Motor neuron (in vitro differentiated cells): ENCODE measurements at regions not wholly inside any gene's neighbourhood (a gene's known extent, or its start where the extent isn't known, plus 50 kb on each side); places are given as distances from the start of the nearest gene placed in this dataset.

ENCODE experiments used
- ATAC-seq, 8 experiments: fragments of 200-7000 bp; cut with Tn5 transposase; replicated peaks in 6 of 8; 2 replicates each; pipeline ENCODE4 v1.8.0; 2021; ENCODE audit warnings: mild to moderate bottlenecking in 8 of 8, moderate library complexity in 8 of 8
- H3K27ac ChIP-seq, 2 donors: fragments of 250-450 bp; sonication (Bioruptor Pico); 2 replicates each; pipeline ENCODE4 v1.9.0; 2021; ENCODE audit warnings: antibody characterized with exemption in 2 of 2, mild to moderate bottlenecking in 2 of 2, moderate library complexity in 1 of 2
- H3K4me1 ChIP-seq, 2 donors: fragments of 250-450 bp; sonication (Bioruptor Pico); replicated peaks in 1 of 2; 2 replicates each; pipeline ENCODE4 v1.6.1; 2021; ENCODE audit warnings: antibody characterized with exemption in 2 of 2, mild to moderate bottlenecking in 2 of 2, moderate library complexity in 1 of 2
- H3K4me3 ChIP-seq, 5 donors: fragments of 250-450 bp; sonication (Bioruptor Pico); 2 replicates each; pipeline ENCODE4 v1.9.0; 2021; ENCODE audit warnings: antibody characterized with exemption in 5 of 5, mild to moderate bottlenecking in 5 of 5, moderate library complexity in 4 of 5
- WGBS, 10 experiments: fragments of 450-650 bp; shearing (Covaris generic); methylation state at CpG; one replicate each; pipeline ENCODE4 v1.0.0; 2022; 5-methylcytosine and 5-hydroxymethylcytosine counted together
- in situ Hi-C, 9 experiments: fragments of 400-800 bp; cut with MboI; loops; one replicate each; pipeline ENCODE4 v1.15.0; 2021; ENCODE audit warnings: low sequenced_read_pairs in 9 of 9, low pct_unique_long_range_greater_than_20kb in 2 of 9; ENCODE audit not compliant: unreplicated experiment in 9 of 9

DNA sequence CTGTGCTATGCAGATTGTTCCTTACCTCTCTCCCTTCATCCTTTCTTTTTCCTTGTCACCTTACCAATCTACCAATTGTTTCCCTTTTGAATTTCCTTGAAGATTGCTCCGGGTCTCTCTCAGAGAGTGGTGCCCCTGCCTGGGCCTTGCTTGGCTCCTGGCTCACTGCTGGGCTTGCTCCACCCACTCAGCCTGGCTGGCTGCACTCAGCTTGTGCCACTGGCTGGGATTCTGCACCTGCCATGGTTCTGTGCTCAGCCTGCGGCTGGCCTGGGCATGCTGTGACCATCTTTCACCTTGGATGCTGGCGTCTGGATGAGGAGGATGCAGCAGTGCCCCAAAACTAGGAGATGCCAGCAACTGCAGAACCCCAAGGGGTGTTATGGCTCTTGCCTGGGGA is 463.9 kb upstream of the CXADR start:
- H3K4me1 ChIP-seq: peaks cover 2 to 19% of the 10 kb centered on the region in 2 donors
- 58 to 100% (median 92%) methylated on average over 1 to 3 of the region's 3 CpGs; no CpG with 5 or more reads in 5 of the 10 experiments for WGBS, 10 experiments
- H3K4me3 ChIP-seq: no peak overlapping the region
- in situ Hi-C loops: no loop called here
- no peak for ATAC-seq
- no peak overlapping the region for H3K27ac ChIP-seq

DNA sequence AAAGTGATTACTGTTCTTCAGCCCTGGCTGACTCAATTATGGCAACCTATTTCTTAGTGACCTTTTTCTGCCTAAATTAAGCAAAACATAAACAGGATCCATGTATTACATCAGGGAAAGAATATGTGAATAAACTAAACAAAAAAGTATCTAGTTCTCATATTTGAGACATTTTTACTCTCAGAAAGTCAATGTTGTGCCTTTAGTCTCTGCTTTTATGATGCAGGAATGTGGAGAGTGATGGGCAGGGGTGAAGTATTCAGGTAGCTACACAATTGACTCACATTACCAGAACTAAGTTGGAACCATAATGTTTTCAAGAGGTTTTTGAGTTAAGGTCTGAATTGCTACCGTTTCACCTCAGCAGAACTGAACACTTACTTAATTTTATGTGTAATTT is 462.7 kb upstream of the CXADR start:
- Histone ChIP-seq H3K4me1 (peaks cover 2 to 19% of the 10 kb centered on the region in 2 donors), H3K27ac (no peak overlapping the region), H3K4me3 (no peak overlapping the region)
- ATAC-seq: no peak
- in situ Hi-C loops: no loop called here
- 0 to 64% (median 36%) methylated on average over 1 of the region's 1 CpG; no CpG with 5 or more reads in 3 of the 10 experiments for WGBS, 10 experiments

- ATAC-seq: no peak
- Histone ChIP-seq H3K4me3 (no peak overlapping the region), H3K27ac (no peak overlapping the region), H3K4me1 (peaks cover 2 to 19% of the 10 kb centered on the region in 2 donors)
- whole genome bisulfite sequencing, 10 experiments: 31 to 80% (median 68%) methylated on average over 1 to 2 of the region's 2 CpGs; no CpG with 5 or more reads in 1 of the 10 experiments
- in situ Hi-C loops: no loop called here
Observed at GRCh38 chr21:17050646-17051045, 462.2 kb upstream of the CXADR start.

GRCh38 chr21:17051054-17051453 is 461.8 kb upstream of the CXADR start:
- peak in 3 of 8 experiments; percentile 61 to 84 (median 62) for ATAC-seq
- Histone ChIP-seq H3K27ac (no peak overlapping the region), H3K4me1 (peaks cover 2 to 19% of the 10 kb centered on the region in 2 donors), H3K4me3 (no peak overlapping the region)
- WGBS, 10 experiments: 0 to 88% (median 63%) methylated on average over 1 to 3 of the region's 3 CpGs; no CpG with 5 or more reads in 2 of the 10 experiments
- in situ Hi-C loops: no loop called here

DNA sequence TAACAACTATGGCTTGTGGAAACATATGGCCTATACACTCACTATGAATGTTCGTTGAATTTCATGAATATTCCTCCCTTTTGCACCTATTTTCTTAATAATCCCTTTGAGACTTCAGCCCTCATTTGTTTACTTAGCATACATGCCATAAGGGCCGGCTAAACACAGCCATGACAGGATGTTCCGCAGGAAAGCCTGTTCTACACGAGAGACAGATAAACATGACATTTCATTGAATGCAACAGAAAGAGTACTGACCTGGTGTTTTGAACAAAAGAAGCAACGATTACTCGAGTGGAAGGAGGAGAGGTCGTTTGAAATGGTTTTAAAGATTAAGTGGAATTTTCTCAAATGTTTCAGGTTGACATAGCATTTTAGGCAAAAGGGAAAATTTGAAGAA is 459.5 kb upstream of the CXADR start:
- no peak for ATAC-seq
- 37 to 79% (median 61%) methylated on average over 3 to 7 of the region's 7 CpGs for WGBS, 10 experiments
- no peak overlapping the region for H3K27ac ChIP-seq
- no peak overlapping the region for H3K4me3 ChIP-seq
- H3K4me1 ChIP-seq: peaks cover 2 to 19% of the 10 kb centered on the region in 2 donors
- in situ Hi-C loops: no loop called here

DNA sequence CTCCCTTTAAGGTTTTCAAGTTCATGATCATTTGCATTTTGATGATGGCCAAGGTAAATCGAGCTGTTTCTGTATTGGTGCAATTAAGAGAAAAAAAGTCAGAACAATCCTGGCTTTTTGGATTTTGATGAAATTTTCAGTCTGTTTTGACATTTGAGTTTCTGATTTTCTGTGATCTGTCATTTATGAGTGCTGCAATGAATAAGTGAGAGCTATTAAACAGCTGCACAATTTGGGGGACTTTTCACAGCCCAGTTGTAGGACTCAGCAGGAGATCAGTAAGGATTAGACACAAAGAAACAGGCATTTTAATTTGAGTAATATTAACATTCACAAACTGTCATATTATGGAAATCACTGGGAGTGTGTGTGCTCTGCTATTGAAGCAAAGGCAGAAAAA is 452.9 kb upstream of the CXADR start:
- no peaks in the 10 kb centered on the region for H3K4me1 ChIP-seq
- no peak overlapping the region for H3K4me3 ChIP-seq
- H3K27ac ChIP-seq: no peak overlapping the region
- in situ Hi-C loops: no loop called here
- WGBS, 10 experiments: 0 to 91% (median 56%) methylated on average over 1 of the region's 1 CpG
- ATAC-seq: no peak

DNA sequence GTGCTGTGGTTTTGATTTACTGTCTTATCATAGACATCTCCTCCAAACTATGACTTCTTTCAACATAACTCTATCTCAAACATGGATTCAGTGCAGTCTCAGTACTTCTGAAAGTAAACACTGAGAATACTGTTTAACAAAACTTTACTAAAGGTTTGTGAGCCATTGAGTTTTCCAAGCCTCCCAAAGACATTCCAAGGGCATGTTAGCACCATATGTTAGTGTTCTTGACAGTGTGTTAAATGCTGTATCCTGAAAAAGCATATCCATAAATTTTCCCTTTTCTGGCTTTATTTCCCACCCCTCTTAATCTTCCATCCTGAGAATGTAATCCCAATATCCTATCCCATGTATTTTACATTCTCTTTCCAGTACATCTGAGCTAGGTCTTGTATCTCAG is 446.8 kb upstream of the CXADR start:
- no peak overlapping the region for H3K27ac ChIP-seq
- in situ Hi-C loops: no loop called here
- ATAC-seq: no peak
- no peak overlapping the region for H3K4me3 ChIP-seq
- no peaks in the 10 kb centered on the region for H3K4me1 ChIP-seq

GRCh38 chr21:17071093-17071492 is 441.8 kb upstream of the CXADR start:
- H3K4me1 ChIP-seq: no peaks in the 10 kb centered on the region
- WGBS, 10 experiments: 20 to 100% (median 63%) methylated on average over 1 to 2 of the region's 3 CpGs; no CpG with 5 or more reads in 4 of the 10 experiments
- in situ Hi-C loops: no loop called here
- H3K4me3 ChIP-seq: no peak overlapping the region
- no peak for ATAC-seq
- no peak overlapping the region for H3K27ac ChIP-seq

DNA sequence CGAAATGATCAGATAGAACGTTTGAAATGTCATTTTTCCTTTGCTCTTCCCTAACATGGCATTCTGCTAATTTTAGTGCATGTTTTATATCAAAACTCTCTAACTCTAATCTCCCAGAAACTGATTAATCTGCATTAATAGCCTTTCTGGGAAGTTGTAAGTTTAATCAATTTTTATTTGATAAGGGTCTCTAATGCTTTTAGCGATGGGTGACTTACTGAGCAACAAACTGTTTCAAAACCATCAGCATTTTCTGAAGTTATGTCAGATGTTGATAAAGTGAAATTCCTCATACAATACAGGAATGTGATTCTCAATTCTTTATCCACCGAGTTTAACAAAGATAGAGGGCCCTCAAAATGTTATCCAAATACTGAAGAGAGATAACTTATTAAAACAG is 431.6 kb upstream of the CXADR start:
- in situ Hi-C loops: no loop called here
- 17 to 100% (median 86%) methylated on average over 3 to 4 of the region's 4 CpGs for WGBS, 10 experiments
- no peak overlapping the region for H3K27ac ChIP-seq
- H3K4me3 ChIP-seq: no peak overlapping the region
- peaks cover 0 to 8% of the 10 kb centered on the region in 2 donors for H3K4me1 ChIP-seq
- no peak for ATAC-seq

GRCh38 chr21:17082843-17083483 is 429.9 kb upstream of the CXADR start:
- no peak overlapping the region for H3K4me3 ChIP-seq
- ATAC-seq: peak in 5 of 8 experiments; percentile 45 to 58 (median 53)
- in situ Hi-C loops: no loop called here
- WGBS, 10 experiments: 48 to 94% (median 79%) methylated on average over 1 to 4 of the region's 4 CpGs; no CpG with 5 or more reads in 4 of the 10 experiments
- H3K27ac ChIP-seq: no peak overlapping the region
- H3K4me1 ChIP-seq: peaks cover 0 to 8% of the 10 kb centered on the region in 2 donors

- no peak overlapping the region for H3K4me3 ChIP-seq
- WGBS, 10 experiments: 0 to 89% (median 63%) methylated on average over 1 of the region's 1 CpG; no CpG with 5 or more reads in 1 of the 10 experiments
- no peak for ATAC-seq
- H3K27ac ChIP-seq: no peak overlapping the region
- in situ Hi-C loops: no loop called here
- peaks cover 0 to 8% of the 10 kb centered on the region in 2 donors for H3K4me1 ChIP-seq
Observed at GRCh38 chr21:17085707-17086106, 427.1 kb upstream of the CXADR start.

DNA sequence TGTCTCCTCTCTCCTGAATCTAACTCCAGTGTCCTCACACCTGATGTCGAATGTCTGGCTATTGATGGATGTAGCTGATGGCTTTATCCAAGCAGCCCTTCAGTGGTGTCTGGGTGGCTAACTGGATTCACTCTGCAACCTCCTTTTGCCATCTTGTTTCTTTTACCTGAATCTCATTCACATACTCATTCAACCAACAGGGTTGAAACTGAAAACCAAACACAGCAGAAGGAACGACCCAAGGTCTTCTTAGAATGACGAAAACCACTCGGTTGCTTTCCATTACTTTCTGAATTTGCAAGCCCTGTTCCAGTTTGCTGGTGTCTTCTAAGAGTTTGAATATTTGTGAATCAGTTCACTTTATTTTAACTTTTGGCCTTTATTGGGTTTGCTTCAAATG is 424.3 kb upstream of the CXADR start:
- no peak overlapping the region for H3K27ac ChIP-seq
- no peak overlapping the region for H3K4me3 ChIP-seq
- no peak for ATAC-seq
- WGBS, 10 experiments: 17 to 100% (median 82%) methylated on average over 1 to 4 of the region's 4 CpGs; no CpG with 5 or more reads in 1 of the 10 experiments
- in situ Hi-C loops: no loop called here
- H3K4me1 ChIP-seq: peaks cover 0 to under 1% of the 10 kb centered on the region in 2 donors

DNA sequence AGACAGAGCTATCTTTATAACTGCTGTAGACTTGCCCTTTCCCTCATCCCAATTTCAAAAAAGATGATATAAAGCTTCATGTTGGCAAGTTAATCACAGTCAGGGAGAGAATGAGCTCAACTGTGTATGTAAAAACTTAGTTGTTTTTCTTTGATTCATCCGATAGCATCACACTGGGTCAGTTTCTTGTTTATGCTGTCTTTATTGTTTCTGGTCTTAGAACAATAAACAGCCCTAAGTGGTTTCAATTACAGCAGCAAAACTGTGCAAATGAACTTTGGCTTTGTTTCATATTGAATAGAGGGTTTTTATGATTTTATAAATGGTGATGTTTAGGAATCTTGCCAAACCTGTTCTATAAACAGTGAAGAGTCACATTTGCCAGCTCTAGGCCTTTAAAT is 423.8 kb upstream of the CXADR start:
- WGBS, 10 experiments: 10 to 100% (median 82%) methylated on average over 1 of the region's 1 CpG; no CpG with 5 or more reads in 3 of the 10 experiments
- no peak overlapping the region for H3K4me3 ChIP-seq
- no peak overlapping the region for H3K27ac ChIP-seq
- in situ Hi-C loops: no loop called here
- H3K4me1 ChIP-seq: no peaks in the 10 kb centered on the region
- no peak for ATAC-seq

DNA sequence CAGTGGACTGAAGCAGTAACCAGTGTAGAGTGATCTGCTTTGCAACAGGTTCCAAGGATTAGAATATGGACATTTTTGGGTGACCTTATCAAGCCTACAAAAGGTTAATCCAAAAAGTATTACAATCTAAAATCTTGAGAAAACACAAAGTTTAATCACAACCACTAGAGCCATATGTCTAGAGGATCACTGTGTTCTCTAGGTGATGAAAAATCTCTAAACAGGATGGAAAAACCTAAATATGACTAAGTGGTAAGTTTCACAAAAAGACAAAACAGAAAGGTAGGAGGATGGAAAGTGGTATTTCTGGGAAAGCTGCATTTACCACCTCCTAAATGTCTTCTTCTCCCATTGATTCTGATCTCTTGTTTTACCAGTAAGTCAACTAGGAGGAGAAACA is 411.1 kb upstream of the CXADR start:
- H3K4me3 ChIP-seq: no peak overlapping the region
- no peak overlapping the region for H3K27ac ChIP-seq
- no peak for ATAC-seq
- in situ Hi-C loops: no loop called here
- H3K4me1 ChIP-seq: no peaks in the 10 kb centered on the region
